Neural crest cell (in vitro differentiated cells): ENCODE measurements at regions not wholly inside any gene's neighbourhood (a gene's known extent, or its start where the extent isn't known, plus 50 kb on each side); places are given as distances from the start of the nearest gene placed in this dataset.
A peak's percentile ranks its signal among the peaks of the same experiment; 100 is the strongest.
"Not testable (repeated sequence)": the region's sequence is repeated elsewhere in the genome, so short reads cannot be mapped to it uniquely, and the experiment has no call there.

Experiments used
- DNase-seq: peaks from one replicate; pipeline ENCODE4 v3.0.0; 2021; ENCODE audit warnings: low read depth, mixed read lengths, low spot score
- H3K27ac Mint-ChIP-seq: one replicate; pipeline ENCODE4 v1.8.0; 2021; ENCODE audit warnings: mild to moderate bottlenecking, mixed read lengths; ENCODE audit not compliant: unreplicated experiment
- H3K27me3 Mint-ChIP-seq: 2 replicates; pipeline ENCODE4 v1.8.0; 2021; ENCODE audit warnings: low read depth, mild to moderate bottlenecking, mixed read lengths
- H3K36me3 Mint-ChIP-seq: 2 replicates; pipeline ENCODE4 v1.8.0; 2021; ENCODE audit warnings: low read depth, mild to moderate bottlenecking, mixed read lengths
- H3K4me1 Mint-ChIP-seq: 2 replicates; pipeline ENCODE4 v1.8.0; 2021; ENCODE audit warnings: mixed read lengths
- H3K4me3 Mint-ChIP-seq: one replicate; pipeline ENCODE4 v1.8.0; 2021; ENCODE audit warnings: mild to moderate bottlenecking, mixed read lengths
- H3K9me3 Mint-ChIP-seq: 2 replicates; pipeline ENCODE4 v1.8.0; 2021; ENCODE audit warnings: mixed read lengths
- CTCF ChIP-seq: fragments of 200-600 bp; sonication (generic); conservative IDR thresholded peaks from 2 replicates; pipeline ENCODE4 v1.5.0; 2021; ENCODE audit warnings: antibody characterized with exemption, mild to moderate bottlenecking

DNA sequence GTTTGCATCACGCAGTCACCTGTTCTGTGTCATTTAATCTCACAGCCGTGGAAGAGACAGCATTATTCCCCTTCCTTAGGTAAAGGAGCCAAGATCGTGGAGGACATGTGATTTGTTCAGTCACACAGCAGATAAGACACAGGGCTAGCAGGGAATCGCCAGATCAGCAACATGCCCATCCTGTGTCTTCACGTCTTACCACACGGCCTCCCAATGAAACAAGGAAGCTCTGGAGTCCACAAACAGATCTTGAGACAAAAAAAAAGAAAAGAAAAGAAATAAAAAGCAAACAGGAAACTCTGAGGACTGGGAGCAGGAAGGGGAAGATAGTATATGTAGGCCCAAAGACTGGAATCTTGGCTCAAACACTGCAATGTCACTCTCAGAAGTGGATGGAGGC, 155.3 kb downstream of the ADSS2 start:
- Mint-ChIP-seq H3K27me3 (no peaks in the 10 kb centered on the region), H3K4me3 (no peak overlapping the region), H3K27ac (no peak overlapping the region), H3K9me3 (peaks cover 5% of the 10 kb centered on the region), H3K36me3 (no peaks in the 10 kb centered on the region), H3K4me1 (peaks cover 10% of the 10 kb centered on the region)
- TF ChIP-seq CTCF, result no peak
- DNase-seq, result no peak

GRCh38 chr1:244297087-244297486, 154.6 kb downstream of the ADSS2 start:
- H3K27me3 Mint-ChIP-seq, result no peaks in the 10 kb centered on the region
- peaks cover 5% of the 10 kb centered on the region for H3K9me3 Mint-ChIP-seq
- TF ChIP-seq CTCF, result no peak
- peaks cover 10% of the 10 kb centered on the region for H3K4me1 Mint-ChIP-seq
- no peaks in the 10 kb centered on the region for H3K36me3 Mint-ChIP-seq
- no peak overlapping the region for H3K27ac Mint-ChIP-seq
- H3K4me3 Mint-ChIP-seq, result no peak overlapping the region
- DNase-seq, result no peak

DNA sequence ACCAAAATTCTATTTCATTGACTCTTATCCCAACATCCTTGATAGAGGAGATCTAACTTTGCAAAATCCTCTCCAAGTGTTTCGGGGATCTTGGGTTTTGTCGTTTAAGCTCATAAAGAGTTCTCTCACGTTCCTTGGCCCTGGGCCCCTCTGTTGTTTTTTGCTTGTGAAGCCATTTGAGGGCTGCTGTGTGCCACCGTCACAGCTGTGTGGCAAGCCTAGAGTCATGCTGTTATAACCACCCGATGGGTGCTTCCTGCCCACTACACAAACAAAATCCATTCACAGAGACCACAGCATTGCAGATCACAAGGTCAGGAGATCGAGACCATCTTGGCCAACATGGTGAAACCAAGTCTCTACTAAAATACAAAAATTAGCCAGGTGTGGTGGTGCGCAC, 154.1 kb downstream of the ADSS2 start:
- no peaks in the 10 kb centered on the region for H3K36me3 Mint-ChIP-seq

DNA sequence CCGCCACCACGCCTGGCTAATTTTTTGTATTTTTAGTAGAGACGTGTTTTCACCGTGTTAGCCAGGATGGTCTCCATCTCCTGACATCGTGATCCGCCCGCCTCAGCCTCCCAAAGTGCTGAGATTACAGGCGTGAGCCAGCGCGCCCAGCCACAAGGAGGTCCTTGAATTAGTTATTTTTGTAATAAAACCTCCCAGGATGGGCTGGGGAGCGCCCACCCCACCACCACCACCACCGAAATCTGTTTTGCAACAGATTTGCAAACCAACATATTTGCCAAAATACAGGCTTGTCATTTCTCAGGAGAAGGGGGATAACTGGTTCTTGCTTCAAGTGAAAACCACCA, 151.7 kb downstream of the ADSS2 start:
- not testable (repeated sequence) for H3K36me3 Mint-ChIP-seq, H3K9me3 Mint-ChIP-seq, H3K27ac Mint-ChIP-seq, H3K27me3 Mint-ChIP-seq, DNase-seq, H3K4me3 Mint-ChIP-seq
- H3K4me1 Mint-ChIP-seq, result peaks cover 24% of the 10 kb centered on the region

More for the DNA sequence above, 154.1 kb downstream of the ADSS2 start:
- Mint-ChIP-seq H3K4me3 (no peak overlapping the region), H3K4me1 (peaks cover 10% of the 10 kb centered on the region), H3K27me3 (no peaks in the 10 kb centered on the region), H3K27ac (no peak overlapping the region), H3K9me3 (peaks cover 5% of the 10 kb centered on the region)
- DNase-seq, result no peak
- TF ChIP-seq CTCF, result no peak

GRCh38 chr1:244301595-244302130, 150.0 kb downstream of the ADSS2 start:
- Mint-ChIP-seq H3K9me3 (peaks cover 8% of the 10 kb centered on the region), H3K27me3 (no peaks in the 10 kb centered on the region), H3K4me1 (peaks cover 24% of the 10 kb centered on the region), H3K36me3 (peaks cover 3% of the 10 kb centered on the region), H3K27ac (peak overlapping the region; percentile 21), H3K4me3 (no peak overlapping the region)
- TF ChIP-seq CTCF, result no peak
- no peak for DNase-seq

DNA sequence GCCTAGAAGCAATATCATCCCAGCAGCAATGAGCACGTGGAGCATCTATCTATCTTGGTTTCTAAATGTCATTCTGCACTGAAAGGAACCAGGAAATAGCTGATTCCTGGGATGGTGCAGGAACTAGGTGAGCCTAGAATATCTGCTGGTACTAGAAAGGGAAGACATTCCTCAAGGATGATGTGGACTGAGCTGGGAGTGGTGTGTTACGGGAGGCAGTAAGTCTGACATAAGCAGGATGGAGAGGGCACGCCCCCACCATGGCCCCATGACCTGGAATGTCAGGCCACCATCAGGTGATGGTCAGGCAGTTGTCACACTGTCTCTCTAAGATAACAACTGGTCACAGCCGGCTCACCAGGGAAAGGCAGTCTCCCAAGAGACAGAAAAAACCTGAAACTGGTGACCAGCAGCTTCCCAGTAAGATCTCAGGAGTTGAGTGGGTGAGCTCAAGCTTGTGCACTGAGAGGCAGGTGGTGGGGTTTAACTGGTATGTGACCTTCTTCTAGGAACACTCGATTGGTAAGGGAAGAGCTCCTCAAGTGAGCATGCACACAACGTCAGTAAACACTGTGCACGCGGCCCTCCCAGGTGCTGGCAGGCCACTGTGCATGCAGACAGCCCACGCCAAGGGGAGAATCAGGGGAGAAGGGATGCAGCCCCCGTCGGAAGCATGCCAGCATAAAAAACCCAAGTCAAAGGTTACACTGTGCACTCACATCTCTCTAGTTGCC, 148.7 kb downstream of the ADSS2 start:
- H3K36me3 Mint-ChIP-seq, result peaks cover 7% of the 10 kb centered on the region
- H3K4me1 Mint-ChIP-seq, result peaks cover 24% of the 10 kb centered on the region
- DNase-seq, result no peak
- H3K27ac Mint-ChIP-seq, result peak overlapping the region; percentile 58
- no peak for TF ChIP-seq CTCF
- peaks cover 15% of the 10 kb centered on the region for H3K9me3 Mint-ChIP-seq
- no peak overlapping the region for H3K4me3 Mint-ChIP-seq
- no peaks in the 10 kb centered on the region for H3K27me3 Mint-ChIP-seq
